PC-3 (cell line): ENCODE measurements at regions not wholly inside any gene's neighbourhood (a gene's known extent, or its start where the extent isn't known, plus 50 kb on each side); places are given as distances from the start of the nearest gene placed in this dataset.
"Not testable (repeated sequence)": the region's sequence is repeated elsewhere in the genome, so short reads cannot be mapped to it uniquely, and the experiment has no call there.

Source experiments
- EZH2phosphoT487 ChIP-seq: fragments of 300-600 bp; sonication (generic); IDR thresholded peaks from 2 replicates; pipeline ENCODE4 v1.6.1; 2018; ENCODE audit warnings: mild to moderate bottlenecking, antibody characterized with exemption, low read length, borderline replicate concordance
- TF ChIP-seq, protein P1 (sequence below): fragments of 300-600 bp; sonication (generic); conservative IDR thresholded peaks from 2 replicates; pipeline ENCODE4 v1.5.1; 2017; ENCODE audit warnings: antibody characterized with exemption, low read depth, mild to moderate bottlenecking, low read length

DNA sequence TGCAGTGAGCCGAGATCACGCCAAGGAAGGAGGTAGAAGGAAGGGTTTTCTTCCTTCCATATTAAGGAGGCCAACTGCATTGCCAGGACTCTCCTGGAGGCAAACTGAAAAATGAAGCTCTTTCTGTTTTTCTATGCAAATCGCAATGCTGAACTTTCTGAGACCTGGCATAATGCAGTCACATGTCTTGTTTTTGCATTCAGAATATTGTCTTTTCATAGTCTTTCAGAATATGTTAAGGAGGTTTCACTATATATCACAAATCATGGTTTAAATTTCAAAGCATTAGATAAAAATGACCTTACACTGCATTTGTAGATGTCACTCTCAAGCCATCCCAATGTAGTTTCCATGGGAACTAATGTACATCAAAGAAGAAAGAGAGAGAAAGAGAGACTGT lies 556.5 kb downstream of the TTLL7 start:
- TF ChIP-seq, protein P1, sequence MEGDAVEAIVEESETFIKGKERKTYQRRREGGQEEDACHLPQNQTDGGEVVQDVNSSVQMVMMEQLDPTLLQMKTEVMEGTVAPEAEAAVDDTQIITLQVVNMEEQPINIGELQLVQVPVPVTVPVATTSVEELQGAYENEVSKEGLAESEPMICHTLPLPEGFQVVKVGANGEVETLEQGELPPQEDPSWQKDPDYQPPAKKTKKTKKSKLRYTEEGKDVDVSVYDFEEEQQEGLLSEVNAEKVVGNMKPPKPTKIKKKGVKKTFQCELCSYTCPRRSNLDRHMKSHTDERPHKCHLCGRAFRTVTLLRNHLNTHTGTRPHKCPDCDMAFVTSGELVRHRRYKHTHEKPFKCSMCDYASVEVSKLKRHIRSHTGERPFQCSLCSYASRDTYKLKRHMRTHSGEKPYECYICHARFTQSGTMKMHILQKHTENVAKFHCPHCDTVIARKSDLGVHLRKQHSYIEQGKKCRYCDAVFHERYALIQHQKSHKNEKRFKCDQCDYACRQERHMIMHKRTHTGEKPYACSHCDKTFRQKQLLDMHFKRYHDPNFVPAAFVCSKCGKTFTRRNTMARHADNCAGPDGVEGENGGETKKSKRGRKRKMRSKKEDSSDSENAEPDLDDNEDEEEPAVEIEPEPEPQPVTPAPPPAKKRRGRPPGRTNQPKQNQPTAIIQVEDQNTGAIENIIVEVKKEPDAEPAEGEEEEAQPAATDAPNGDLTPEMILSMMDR: not testable (repeated sequence)
- TF ChIP-seq EZH2phosphoT487: not testable (repeated sequence)
